GM23338 (cell line): ENCODE measurements at regions not wholly inside any gene's neighbourhood (a gene's known extent, or its start where the extent isn't known, plus 50 kb on each side); places are given as distances from the start of the nearest gene placed in this dataset.

Source experiments
- ATAC-seq: fragments of 200-7000 bp; cut with Tn5 transposase; 3 replicates; pipeline ENCODE4 v1.9.1; 2020
- DNase-seq: peaks from one replicate; pipeline ENCODE4 v3.0.0-alpha.2; 2015; ENCODE audit warnings: low spot score
- H2AFZ ChIP-seq: fragments of 200-600 bp; sonication (generic); 2 replicates; pipeline ENCODE4 v1.8.0; 2016; ENCODE audit warnings: antibody characterized with exemption, mild to moderate bottlenecking, moderate library complexity
- H3F3A ChIP-seq: fragments of 200-600 bp; sonication (generic); replicated peaks from 2 replicates; pipeline ENCODE4 v1.8.0; 2017; ENCODE audit warnings: antibody characterized with exemption, mixed run types, low read depth
- H3K27ac ChIP-seq: fragments of 200-600 bp; sonication (generic); 2 replicates; pipeline ENCODE4 v1.6.1; 2016; ENCODE audit warnings: low read depth
- H3K27me3 ChIP-seq: fragments of 200-600 bp; sonication (generic); 2 replicates; pipeline ENCODE4 v1.8.0; 2016; ENCODE audit warnings: mild to moderate bottlenecking, mixed run types, moderate library complexity; ENCODE audit not compliant: insufficient read depth
- H3K36me3 ChIP-seq: fragments of 200-600 bp; sonication (generic); 2 replicates; pipeline ENCODE4 v1.8.0; 2016; ENCODE audit warnings: mild to moderate bottlenecking; ENCODE audit not compliant: insufficient read depth
- H3K4me1 ChIP-seq: fragments of 200-600 bp; sonication (generic); 2 replicates; pipeline ENCODE4 v1.8.0; 2016; ENCODE audit warnings: mild to moderate bottlenecking, moderate library complexity; ENCODE audit not compliant: insufficient read depth
- H3K4me2 ChIP-seq: fragments of 200-600 bp; sonication (generic); 2 replicates; pipeline ENCODE4 v1.7.1; 2017; ENCODE audit warnings: mixed run types
- H3K4me3 ChIP-seq: fragments of 200-600 bp; sonication (generic); 2 replicates; pipeline ENCODE4 v1.6.1; 2016; ENCODE audit warnings: mixed run types
- H3K79me2 ChIP-seq: fragments of 200-600 bp; sonication (generic); replicated peaks from 2 replicates; pipeline ENCODE4 v1.8.0; 2017; ENCODE audit warnings: mild to moderate bottlenecking; ENCODE audit not compliant: insufficient read depth
- H3K9me2 ChIP-seq: fragments of 200-600 bp; sonication (generic); 2 replicates; pipeline ENCODE4 v1.8.0; 2017; ENCODE audit not compliant: insufficient read depth
- H4K20me1 ChIP-seq: fragments of 200-600 bp; sonication (generic); replicated peaks from 2 replicates; pipeline ENCODE4 v1.8.0; 2017; ENCODE audit warnings: mild to moderate bottlenecking; ENCODE audit not compliant: insufficient read depth
- H3K27ac Mint-ChIP-seq: 2 replicates; pipeline ENCODE4 v1.8.0; 2020; ENCODE audit warnings: inconsistent platforms, mild to moderate bottlenecking, moderate library complexity, mixed read lengths
- H3K27me3 Mint-ChIP-seq: 3 replicates; pipeline ENCODE4 v1.8.0; 2022; ENCODE audit warnings: low read depth, mild to moderate bottlenecking, moderate library complexity, mixed read lengths, inconsistent platforms; ENCODE audit not compliant: insufficient read depth, poor library complexity
- H3K36me3 Mint-ChIP-seq: 3 replicates; pipeline ENCODE4 v1.8.0; 2021; ENCODE audit warnings: low read depth, mild to moderate bottlenecking, inconsistent platforms, moderate library complexity, mixed read lengths
- H3K4me1 Mint-ChIP-seq: 3 replicates; pipeline ENCODE4 v1.8.0; 2020; ENCODE audit warnings: mild to moderate bottlenecking, inconsistent platforms, mixed read lengths
- H3K4me3 Mint-ChIP-seq: 3 replicates; pipeline ENCODE4 v1.8.0; 2021; ENCODE audit warnings: moderate library complexity, mild to moderate bottlenecking, inconsistent platforms, mixed read lengths
- H3K9me3 Mint-ChIP-seq: 3 replicates; pipeline ENCODE4 v1.8.0; 2020; ENCODE audit warnings: moderate library complexity, mild to moderate bottlenecking, inconsistent platforms, mixed read lengths
- CREB1 ChIP-seq: fragments of 250-450 bp; sonication (Bioruptor Pico); IDR thresholded peaks from 2 replicates; pipeline ENCODE4 v1.5.0; 2020; ENCODE audit warnings: low read depth, mild to moderate bottlenecking, moderate library complexity
- CTCF ChIP-seq, 2 experiments: fragments of 200-600 bp in 1 of 2; sonication (generic) in 1 of 2; conservative IDR thresholded peaks; 2 replicates each; pipeline versions ENCODE4 v1.5.1 to v1.6.1; 2016 to 2017; ENCODE audit warnings: antibody characterized with exemption in 2 of 2, low read depth in 2 of 2, mild to moderate bottlenecking in 2 of 2, moderate library complexity in 1 of 2
- ETS1 ChIP-seq: IDR thresholded peaks from 2 replicates; pipeline ENCODE4 v1.6.1; 2016; ENCODE audit warnings: antibody characterized with exemption
- EZH2 ChIP-seq: fragments of 200-600 bp; sonication (generic); IDR thresholded peaks from one replicate; pipeline ENCODE4 v1.8.0; 2017; ENCODE audit warnings: antibody characterized with exemption, mild to moderate bottlenecking, low read depth; ENCODE audit not compliant: unreplicated experiment
- EZH2phosphoT487 ChIP-seq: fragments of 200-600 bp; sonication (generic); IDR thresholded peaks from one replicate; pipeline ENCODE4 v1.8.1; 2018; ENCODE audit warnings: antibody characterized with exemption; ENCODE audit not compliant: unreplicated experiment
- JUNB ChIP-seq: IDR thresholded peaks from one replicate; pipeline ENCODE4 v1.6.1; 2016; ENCODE audit warnings: antibody characterized with exemption; ENCODE audit not compliant: unreplicated experiment
- NANOG ChIP-seq: IDR thresholded peaks from 2 replicates; pipeline ENCODE4 v1.6.1; 2016; ENCODE audit warnings: antibody characterized with exemption, borderline replicate concordance
- POLR2AphosphoS5 ChIP-seq: IDR thresholded peaks from 2 replicates; pipeline ENCODE4 v1.6.1; 2016; ENCODE audit warnings: antibody characterized with exemption, low read depth
- STAT1 ChIP-seq: IDR thresholded peaks from one replicate; pipeline ENCODE4 v1.6.1; 2016; ENCODE audit warnings: antibody characterized with exemption; ENCODE audit not compliant: unreplicated experiment
- ZNF114 ChIP-seq: fragments of 250-450 bp; sonication (Bioruptor Pico); IDR thresholded peaks from 2 replicates; pipeline ENCODE4 v1.5.0; 2020; ENCODE audit warnings: mild to moderate bottlenecking, moderate library complexity
- ZNF331 ChIP-seq: fragments of 250-450 bp; sonication (Bioruptor Pico); IDR thresholded peaks from 2 replicates; pipeline ENCODE4 v1.5.0; 2020; ENCODE audit warnings: low read depth, mild to moderate bottlenecking, moderate library complexity
- TF ChIP-seq, protein P1 (sequence below): IDR thresholded peaks from one replicate; pipeline ENCODE4 v1.6.1; 2018; ENCODE audit warnings: antibody characterized with exemption; ENCODE audit not compliant: unreplicated experiment
- TF ChIP-seq, protein P2 (sequence below): fragments of 250-450 bp; sonication (Bioruptor Pico); IDR thresholded peaks from 2 replicates; pipeline ENCODE4 v1.5.0; 2020; ENCODE audit warnings: mild to moderate bottlenecking, moderate library complexity

DNA sequence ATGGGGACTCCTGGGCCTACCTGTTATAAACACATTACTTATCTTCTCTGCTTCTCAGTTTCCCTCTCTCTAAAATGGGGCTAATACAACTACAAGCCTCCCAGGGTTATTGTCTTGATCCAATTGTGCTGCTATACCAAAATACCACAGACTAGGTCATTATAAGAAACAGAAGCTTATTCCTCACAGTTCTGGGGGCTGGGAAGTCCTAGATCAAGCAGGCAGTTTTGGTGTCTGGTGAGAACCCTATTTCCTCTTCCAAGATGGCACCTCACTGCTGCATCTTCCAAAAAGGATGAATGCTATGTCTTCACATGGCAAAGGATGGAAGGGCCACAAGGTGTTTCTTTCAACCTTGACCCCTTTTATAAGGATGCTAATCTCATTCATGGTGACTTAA, 732.9 kb upstream of the TBX3 start (continued):
- no peak for TF ChIP-seq EZH2phosphoT487
- TF ChIP-seq ZNF114 (CRISPR knock-in tag): no peak

DNA sequence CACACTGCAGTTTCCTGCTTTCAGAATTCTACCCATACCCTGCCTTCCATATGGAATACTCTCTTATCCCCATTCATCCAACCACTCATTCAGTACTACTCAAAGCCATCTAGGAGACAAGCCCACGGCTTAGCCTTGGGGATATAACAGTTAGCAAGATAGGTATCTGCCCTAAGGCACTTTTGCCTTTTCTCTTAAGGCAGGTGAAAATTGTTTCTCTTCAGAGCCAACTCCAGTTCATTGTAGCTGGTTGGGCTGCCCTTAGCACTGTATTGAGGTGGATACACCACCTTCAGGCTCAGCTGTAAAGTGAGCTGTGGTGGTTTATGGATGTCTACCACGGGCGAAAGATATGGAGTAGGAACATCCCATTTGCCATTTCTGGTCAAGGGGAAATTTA, 729.7 kb upstream of the TBX3 start:
- Histone ChIP-seq H4K20me1 (no peaks in the 10 kb centered on the region), H3K4me1 (peaks cover 23% of the 10 kb centered on the region), H3K9me2 (peaks cover 3% of the 10 kb centered on the region; the same call in 1 of the 2 replicates), H3K79me2 (no peaks in the 10 kb centered on the region), H3K4me3 (no peak overlapping the region), H3K36me3 (no peaks in the 10 kb centered on the region), H3F3A (no peaks in the 10 kb centered on the region), H2AFZ (no peak overlapping the region), H3K27me3 (no peaks in the 10 kb centered on the region), H3K27ac (no peak overlapping the region), H3K4me2 (no peak overlapping the region)
- TF ChIP-seq, protein P1, sequence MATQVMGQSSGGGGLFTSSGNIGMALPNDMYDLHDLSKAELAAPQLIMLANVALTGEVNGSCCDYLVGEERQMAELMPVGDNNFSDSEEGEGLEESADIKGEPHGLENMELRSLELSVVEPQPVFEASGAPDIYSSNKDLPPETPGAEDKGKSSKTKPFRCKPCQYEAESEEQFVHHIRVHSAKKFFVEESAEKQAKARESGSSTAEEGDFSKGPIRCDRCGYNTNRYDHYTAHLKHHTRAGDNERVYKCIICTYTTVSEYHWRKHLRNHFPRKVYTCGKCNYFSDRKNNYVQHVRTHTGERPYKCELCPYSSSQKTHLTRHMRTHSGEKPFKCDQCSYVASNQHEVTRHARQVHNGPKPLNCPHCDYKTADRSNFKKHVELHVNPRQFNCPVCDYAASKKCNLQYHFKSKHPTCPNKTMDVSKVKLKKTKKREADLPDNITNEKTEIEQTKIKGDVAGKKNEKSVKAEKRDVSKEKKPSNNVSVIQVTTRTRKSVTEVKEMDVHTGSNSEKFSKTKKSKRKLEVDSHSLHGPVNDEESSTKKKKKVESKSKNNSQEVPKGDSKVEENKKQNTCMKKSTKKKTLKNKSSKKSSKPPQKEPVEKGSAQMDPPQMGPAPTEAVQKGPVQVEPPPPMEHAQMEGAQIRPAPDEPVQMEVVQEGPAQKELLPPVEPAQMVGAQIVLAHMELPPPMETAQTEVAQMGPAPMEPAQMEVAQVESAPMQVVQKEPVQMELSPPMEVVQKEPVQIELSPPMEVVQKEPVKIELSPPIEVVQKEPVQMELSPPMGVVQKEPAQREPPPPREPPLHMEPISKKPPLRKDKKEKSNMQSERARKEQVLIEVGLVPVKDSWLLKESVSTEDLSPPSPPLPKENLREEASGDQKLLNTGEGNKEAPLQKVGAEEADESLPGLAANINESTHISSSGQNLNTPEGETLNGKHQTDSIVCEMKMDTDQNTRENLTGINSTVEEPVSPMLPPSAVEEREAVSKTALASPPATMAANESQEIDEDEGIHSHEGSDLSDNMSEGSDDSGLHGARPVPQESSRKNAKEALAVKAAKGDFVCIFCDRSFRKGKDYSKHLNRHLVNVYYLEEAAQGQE: no peak
- TF ChIP-seq CREB1 (CRISPR knock-in tag) (no peak), POLR2AphosphoS5 (no peak), JUNB (no peak), ZNF331 (CRISPR knock-in tag) (no peak), ZNF114 (CRISPR knock-in tag) (no peak), CTCF (conservative IDR thresholded peaks at IDR 0.05; ENCODE audit: low read depth in 2 of 2) (no peak), NANOG (no peak), STAT1 (no peak), EZH2phosphoT487 (no peak), EZH2 (no peak), ETS1 (no peak)
- TF ChIP-seq, protein P2, sequence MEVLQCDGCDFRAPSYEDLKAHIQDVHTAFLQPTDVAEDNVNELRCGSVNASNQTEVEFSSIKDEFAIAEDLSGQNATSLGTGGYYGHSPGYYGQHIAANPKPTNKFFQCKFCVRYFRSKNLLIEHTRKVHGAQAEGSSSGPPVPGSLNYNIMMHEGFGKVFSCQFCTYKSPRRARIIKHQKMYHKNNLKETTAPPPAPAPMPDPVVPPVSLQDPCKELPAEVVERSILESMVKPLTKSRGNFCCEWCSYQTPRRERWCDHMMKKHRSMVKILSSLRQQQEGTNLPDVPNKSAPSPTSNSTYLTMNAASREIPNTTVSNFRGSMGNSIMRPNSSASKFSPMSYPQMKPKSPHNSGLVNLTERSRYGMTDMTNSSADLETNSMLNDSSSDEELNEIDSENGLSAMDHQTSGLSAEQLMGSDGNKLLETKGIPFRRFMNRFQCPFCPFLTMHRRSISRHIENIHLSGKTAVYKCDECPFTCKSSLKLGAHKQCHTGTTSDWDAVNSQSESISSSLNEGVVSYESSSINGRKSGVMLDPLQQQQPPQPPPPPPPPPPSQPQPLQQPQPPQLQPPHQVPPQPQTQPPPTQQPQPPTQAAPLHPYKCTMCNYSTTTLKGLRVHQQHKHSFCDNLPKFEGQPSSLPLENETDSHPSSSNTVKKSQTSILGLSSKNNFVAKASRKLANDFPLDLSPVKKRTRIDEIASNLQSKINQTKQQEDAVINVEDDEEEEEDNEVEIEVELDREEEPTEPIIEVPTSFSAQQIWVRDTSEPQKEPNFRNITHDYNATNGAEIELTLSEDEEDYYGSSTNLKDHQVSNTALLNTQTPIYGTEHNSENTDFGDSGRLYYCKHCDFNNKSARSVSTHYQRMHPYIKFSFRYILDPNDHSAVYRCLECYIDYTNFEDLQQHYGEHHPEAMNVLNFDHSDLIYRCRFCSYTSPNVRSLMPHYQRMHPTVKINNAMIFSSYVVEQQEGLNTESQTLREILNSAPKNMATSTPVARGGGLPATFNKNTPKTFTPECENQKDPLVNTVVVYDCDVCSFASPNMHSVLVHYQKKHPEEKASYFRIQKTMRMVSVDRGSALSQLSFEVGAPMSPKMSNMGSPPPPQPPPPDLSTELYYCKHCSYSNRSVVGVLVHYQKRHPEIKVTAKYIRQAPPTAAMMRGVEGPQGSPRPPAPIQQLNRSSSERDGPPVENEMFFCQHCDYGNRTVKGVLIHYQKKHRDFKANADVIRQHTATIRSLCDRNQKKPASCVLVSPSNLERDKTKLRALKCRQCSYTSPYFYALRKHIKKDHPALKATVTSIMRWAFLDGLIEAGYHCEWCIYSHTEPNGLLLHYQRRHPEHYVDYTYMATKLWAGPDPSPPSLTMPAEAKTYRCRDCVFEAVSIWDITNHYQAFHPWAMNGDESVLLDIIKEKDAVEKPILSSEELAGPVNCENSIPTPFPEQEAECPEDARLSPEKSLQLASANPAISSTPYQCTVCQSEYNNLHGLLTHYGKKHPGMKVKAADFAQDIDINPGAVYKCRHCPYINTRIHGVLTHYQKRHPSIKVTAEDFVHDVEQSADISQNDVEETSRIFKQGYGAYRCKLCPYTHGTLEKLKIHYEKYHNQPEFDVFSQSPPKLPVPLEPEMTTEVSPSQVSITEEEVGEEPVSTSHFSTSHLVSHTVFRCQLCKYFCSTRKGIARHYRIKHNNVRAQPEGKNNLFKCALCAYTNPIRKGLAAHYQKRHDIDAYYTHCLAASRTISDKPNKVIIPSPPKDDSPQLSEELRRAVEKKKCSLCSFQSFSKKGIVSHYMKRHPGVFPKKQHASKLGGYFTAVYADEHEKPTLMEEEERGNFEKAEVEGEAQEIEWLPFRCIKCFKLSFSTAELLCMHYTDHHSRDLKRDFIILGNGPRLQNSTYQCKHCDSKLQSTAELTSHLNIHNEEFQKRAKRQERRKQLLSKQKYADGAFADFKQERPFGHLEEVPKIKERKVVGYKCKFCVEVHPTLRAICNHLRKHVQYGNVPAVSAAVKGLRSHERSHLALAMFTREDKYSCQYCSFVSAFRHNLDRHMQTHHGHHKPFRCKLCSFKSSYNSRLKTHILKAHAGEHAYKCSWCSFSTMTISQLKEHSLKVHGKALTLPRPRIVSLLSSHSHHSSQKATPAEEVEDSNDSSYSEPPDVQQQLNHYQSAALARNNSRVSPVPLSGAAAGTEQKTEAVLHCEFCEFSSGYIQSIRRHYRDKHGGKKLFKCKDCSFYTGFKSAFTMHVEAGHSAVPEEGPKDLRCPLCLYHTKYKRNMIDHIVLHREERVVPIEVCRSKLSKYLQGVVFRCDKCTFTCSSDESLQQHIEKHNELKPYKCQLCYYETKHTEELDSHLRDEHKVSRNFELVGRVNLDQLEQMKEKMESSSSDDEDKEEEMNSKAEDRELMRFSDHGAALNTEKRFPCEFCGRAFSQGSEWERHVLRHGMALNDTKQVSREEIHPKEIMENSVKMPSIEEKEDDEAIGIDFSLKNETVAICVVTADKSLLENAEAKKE (CRISPR knock-in tag): no peak
- H3K27ac Mint-ChIP-seq: no peak overlapping the region
- DNase-seq (no peak), ATAC-seq (no peak)
- H3K36me3 Mint-ChIP-seq: no peaks in the 10 kb centered on the region
- no peaks in the 10 kb centered on the region; the same call in 2 of the 3 replicates for H3K9me3 Mint-ChIP-seq
- peaks cover 24% of the 10 kb centered on the region for H3K4me1 Mint-ChIP-seq
- H3K4me3 Mint-ChIP-seq: no peak overlapping the region
- H3K27me3 Mint-ChIP-seq: peaks cover 2% of the 10 kb centered on the region
